ENCODE measurements at regions not wholly inside any gene's neighbourhood (a gene's known extent, or its start where the extent isn't known, plus 50 kb on each side); places are given as distances from the start of the nearest gene placed in this dataset.
"Not testable (repeated sequence)": the region's sequence is repeated elsewhere in the genome, so short reads cannot be mapped to it uniquely, and the experiment has no call there.

DNA sequence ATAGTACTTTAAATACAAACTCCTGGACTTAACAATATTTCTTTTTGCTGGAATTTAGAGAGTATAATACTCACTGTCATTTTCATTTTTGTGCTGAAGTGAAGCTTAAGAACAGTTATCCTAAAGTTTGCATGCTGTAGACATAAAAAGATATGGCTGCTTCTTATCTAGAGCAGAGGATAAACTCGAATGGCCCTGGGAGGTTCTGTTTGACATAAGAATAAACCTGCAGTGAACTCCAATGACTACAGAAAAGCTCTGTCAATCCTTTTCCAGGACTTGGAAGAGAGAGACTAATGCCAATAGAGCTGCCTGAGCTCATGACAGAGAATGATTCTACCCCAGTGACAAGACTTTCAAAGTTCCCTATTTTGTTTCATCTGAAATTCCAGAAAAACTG lies 1017.8 kb upstream of the MIR17HG start:
- ATAC-seq (no peak), DNase-seq (no peak)
- H3K36me3 Mint-ChIP-seq = no peaks in the 10 kb centered on the region
- no peak overlapping the region for H3K27ac Mint-ChIP-seq
- POLR2A ChIA-PET = no interaction called here
- H3K4me3 Mint-ChIP-seq = no peak overlapping the region
- H3K4me1 Mint-ChIP-seq = no peaks in the 10 kb centered on the region
- no peaks in the 10 kb centered on the region for H3K27me3 Mint-ChIP-seq
- peaks cover 0 to 8% (median 0%) of the 10 kb centered on the region in 9 donors for H3K9me3 Mint-ChIP-seq

- POLR2A ChIA-PET = no interaction called here
- DNase-seq (no peak), ATAC-seq (no peak)
- Mint-ChIP-seq H3K9me3 (peaks cover 0 to 15% (median 0%) of the 10 kb centered on the region in 9 donors), H3K4me1 (no peaks in the 10 kb centered on the region), H3K27me3 (no peaks in the 10 kb centered on the region), H3K27ac (no peak overlapping the region), H3K4me3 (no peak overlapping the region), H3K36me3 (no peaks in the 10 kb centered on the region)
These were observed 1015.5 kb upstream of the MIR17HG start for GRCh38 chr13:90331974-90332373.

DNA sequence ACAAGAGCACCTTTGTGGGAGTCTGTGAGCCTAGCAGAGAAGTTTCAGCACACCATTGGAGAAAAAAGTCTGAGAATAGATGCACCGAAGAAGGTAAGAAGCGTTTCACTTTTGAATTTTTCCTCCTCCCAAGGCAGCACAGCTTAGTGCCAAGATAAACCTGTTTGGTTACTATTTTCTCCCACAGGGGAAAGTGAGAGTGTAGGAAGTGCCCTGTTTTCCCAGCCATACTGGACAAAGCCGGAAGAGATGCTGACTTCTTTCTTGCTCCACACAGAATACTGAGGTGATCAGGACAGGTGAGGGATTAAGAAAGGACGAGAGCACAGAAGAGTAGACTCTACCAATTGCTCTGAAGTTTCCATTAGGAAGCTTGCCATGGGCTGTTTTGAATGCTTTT lies 1011.0 kb upstream of the MIR17HG start:
- Mint-ChIP-seq H3K4me1 (no peaks in the 10 kb centered on the region), H3K36me3 (no peaks in the 10 kb centered on the region), H3K9me3 (peaks cover under 1 to 32% (median 10%) of the 10 kb centered on the region in 9 donors), H3K4me3 (no peak overlapping the region), H3K27me3 (no peaks in the 10 kb centered on the region), H3K27ac (no peak overlapping the region)
- DNase-seq (no peak), ATAC-seq (no peak)
- POLR2A ChIA-PET = no interaction called here

GRCh38 chr13:90341348-90341747 lies 1006.1 kb upstream of the MIR17HG start:
- POLR2A ChIA-PET, DNase-seq, H3K4me3 Mint-ChIP-seq, ATAC-seq, H3K27me3 Mint-ChIP-seq, H3K27ac Mint-ChIP-seq, H3K4me1 Mint-ChIP-seq, H3K36me3 Mint-ChIP-seq: not testable (repeated sequence)
- H3K9me3 Mint-ChIP-seq = peaks cover 4 to 53% (median 11%) of the 10 kb centered on the region in 9 donors

DNA sequence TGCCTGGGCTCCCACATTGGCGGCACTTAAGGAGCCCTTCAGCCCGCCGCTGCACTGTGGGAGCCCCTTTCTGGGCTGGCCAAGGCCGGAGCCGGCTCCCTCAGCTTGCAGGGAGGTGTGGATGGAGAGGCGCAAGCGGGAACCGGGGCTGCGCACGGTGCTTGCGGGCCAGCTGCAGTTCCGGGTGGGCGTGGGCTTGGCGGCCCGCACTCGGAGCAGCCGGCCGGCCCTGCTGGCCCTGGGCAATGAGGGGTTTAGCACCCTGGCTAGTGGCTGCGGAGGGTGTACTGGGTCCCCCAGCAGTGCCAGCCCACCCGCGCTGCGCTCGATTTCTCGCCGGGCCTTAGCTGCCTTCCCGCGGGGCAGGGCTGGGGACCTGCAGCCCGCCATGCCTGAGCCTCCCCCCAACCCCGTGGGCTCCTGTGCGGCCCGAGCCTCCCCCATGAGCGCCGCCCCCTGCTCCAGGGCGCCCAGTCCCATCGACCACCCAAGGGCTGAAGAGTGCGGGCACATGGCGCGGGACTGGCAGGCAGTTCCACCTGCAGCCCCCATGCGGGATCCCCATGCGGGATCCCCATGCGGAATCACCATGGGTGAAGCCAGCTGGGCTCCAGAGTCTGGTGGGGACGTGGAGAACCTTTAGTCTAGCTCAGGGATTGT lies 998.9 kb upstream of the MIR17HG start:
- ATAC-seq, DNase-seq, H3K36me3 Mint-ChIP-seq, H3K27ac Mint-ChIP-seq, POLR2A ChIA-PET, H3K4me1 Mint-ChIP-seq, H3K4me3 Mint-ChIP-seq, H3K27me3 Mint-ChIP-seq: not testable (repeated sequence)
- H3K9me3 Mint-ChIP-seq = peaks cover 0 to 24% (median 8%) of the 10 kb centered on the region in 9 donors

DNA sequence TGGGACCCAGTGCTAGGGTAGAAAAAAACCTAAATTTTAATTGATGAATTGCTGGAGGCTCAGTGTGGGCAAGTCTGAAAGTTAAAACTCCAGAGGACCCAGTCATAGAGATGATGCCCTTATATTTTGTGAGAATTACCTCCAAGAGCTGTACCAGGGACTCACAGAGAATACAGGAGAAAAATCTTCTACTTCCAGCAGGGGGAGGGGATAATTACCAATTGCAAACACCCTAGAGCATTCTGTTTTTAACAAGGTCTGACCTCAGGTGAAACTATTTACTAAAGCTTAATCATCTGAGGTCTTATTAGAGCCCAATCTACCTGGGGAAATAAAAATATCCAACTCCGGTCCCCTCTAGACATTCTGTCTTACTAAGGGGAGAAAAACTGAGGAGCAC lies 994.7 kb upstream of the MIR17HG start:
- Mint-ChIP-seq H3K27ac (no peak overlapping the region), H3K27me3 (no peaks in the 10 kb centered on the region)
- POLR2A ChIA-PET = no interaction called here

DNA sequence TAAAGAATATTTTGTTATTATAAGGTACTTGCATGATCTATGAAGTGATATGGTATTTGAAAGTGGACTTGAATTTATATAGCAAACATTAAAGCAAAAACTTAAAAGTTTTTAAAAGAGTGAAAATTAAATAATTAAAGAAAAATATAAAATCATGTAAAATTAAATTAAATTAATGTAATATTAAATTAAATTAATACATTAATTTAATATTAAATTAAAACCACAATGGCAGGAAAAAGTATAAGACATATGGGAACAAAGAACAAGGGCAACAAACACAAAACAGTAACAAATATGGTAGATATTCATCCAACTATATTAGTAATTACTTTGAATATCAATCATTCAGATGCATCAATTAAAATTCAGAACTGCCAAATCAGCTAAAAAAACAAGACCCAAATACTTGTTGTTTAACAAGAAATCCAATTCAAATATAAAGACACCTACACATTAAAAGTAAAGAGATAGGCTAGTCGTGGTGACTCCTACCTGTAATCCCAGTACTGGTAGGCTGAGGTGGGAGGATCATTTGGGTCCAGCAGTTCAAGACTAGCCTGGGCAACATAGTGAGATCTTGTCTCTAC lies 992.2 kb upstream of the MIR17HG start:
- H3K4me3 Mint-ChIP-seq = no peak overlapping the region
- ATAC-seq (no peak), DNase-seq (no peak)
- peaks cover 0 to 22% (median 7%) of the 10 kb centered on the region in 9 donors for H3K9me3 Mint-ChIP-seq
- POLR2A ChIA-PET = no interaction called here
- H3K4me1 Mint-ChIP-seq = no peaks in the 10 kb centered on the region
- H3K27ac Mint-ChIP-seq = no peak overlapping the region
- H3K27me3 Mint-ChIP-seq = no peaks in the 10 kb centered on the region
- no peaks in the 10 kb centered on the region for H3K36me3 Mint-ChIP-seq

More for the DNA sequence above, 994.7 kb upstream of the MIR17HG start:
- Mint-ChIP-seq H3K36me3 (no peaks in the 10 kb centered on the region), H3K4me1 (no peaks in the 10 kb centered on the region), H3K9me3 (peaks cover 0 to 22% (median 8%) of the 10 kb centered on the region in 9 donors), H3K4me3 (no peak overlapping the region)
- DNase-seq = no peak
- no peak for ATAC-seq

DNA sequence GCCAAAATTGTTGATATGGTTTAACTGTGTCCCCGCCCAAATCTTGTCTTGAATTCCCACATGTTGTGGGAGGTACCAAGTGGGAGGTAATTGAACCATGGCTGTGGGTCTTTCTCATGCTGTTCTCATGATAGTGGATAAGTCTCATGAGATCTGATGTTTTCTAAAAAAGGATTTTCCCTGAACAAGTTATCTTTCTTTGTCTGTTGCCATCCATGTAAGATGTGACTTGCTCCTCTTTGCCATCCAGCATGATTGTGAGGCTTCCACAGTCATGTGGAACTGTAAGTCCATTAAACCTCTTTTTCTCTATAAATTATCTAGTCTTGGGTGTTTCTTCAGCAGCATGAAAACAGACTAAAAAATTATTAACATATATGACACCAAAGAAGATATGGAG lies 986.7 kb upstream of the MIR17HG start:
- Mint-ChIP-seq H3K9me3 (peaks cover 3 to 25% (median 7%) of the 10 kb centered on the region in 9 donors), H3K4me3 (no peak overlapping the region), H3K27me3 (no peaks in the 10 kb centered on the region), H3K36me3 (no peaks in the 10 kb centered on the region), H3K27ac (no peak overlapping the region), H3K4me1 (no peaks in the 10 kb centered on the region)
- ATAC-seq (no peak), DNase-seq (no peak)
- POLR2A ChIA-PET = no interaction called here

DNA sequence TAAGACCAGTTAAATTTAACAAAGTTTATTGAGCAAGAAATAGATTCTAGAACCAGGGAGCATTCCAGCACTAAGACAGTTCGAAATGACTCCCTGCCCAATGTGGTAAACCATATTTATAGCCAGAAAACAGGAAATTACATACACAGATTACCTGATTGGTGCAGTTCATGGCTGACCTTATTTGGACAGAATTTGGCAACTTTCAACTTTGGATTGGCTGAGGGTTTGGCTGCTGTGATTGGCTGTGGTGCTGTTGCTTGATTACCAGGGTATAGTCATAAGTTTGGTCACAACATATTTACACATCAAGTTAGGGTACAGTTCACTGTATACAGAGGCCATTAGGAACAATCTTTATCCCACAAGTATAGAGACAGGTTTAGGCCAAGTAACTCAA lies 984.8 kb upstream of the MIR17HG start:
- Mint-ChIP-seq H3K36me3 (no peaks in the 10 kb centered on the region), H3K4me3 (no peak overlapping the region), H3K4me1 (no peaks in the 10 kb centered on the region), H3K27me3 (no peaks in the 10 kb centered on the region), H3K9me3 (peaks cover 3 to 24% (median 9%) of the 10 kb centered on the region in 9 donors), H3K27ac (no peak overlapping the region)
- ATAC-seq (no peak), DNase-seq (no peak)
- POLR2A ChIA-PET = no interaction called here

- DNase-seq (no peak), ATAC-seq (no peak)
- Mint-ChIP-seq H3K9me3 (peaks cover 0 to 24% (median 9%) of the 10 kb centered on the region in 9 donors), H3K36me3 (no peaks in the 10 kb centered on the region), H3K27me3 (no peaks in the 10 kb centered on the region), H3K4me1 (no peaks in the 10 kb centered on the region), H3K4me3 (no peak overlapping the region), H3K27ac (no peak overlapping the region)
- POLR2A ChIA-PET = no interaction called here
These were observed 982.4 kb upstream of the MIR17HG start for GRCh38 chr13:90365130-90365529.

DNA sequence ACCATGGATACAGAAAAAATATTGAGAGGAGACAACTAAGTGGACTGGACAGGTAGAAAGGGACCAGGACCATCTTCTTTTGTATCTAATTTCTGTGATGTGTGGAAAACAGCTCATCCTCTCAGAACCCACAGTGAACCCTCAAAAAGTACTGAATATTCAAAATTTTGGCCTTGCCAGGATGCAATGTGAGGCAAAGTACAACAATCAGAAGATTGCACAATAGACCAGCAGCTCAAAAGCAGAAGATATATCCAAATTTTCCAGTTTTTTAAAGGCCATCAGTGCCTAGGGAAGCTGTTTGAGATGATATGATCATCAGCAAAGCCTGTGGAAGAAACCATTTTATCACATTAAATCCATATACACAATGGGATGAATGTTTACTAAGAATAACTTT lies 973.3 kb upstream of the MIR17HG start:
- ATAC-seq (no peak), DNase-seq (no peak)
- no peaks in the 10 kb centered on the region for H3K36me3 Mint-ChIP-seq
- no peaks in the 10 kb centered on the region for H3K4me1 Mint-ChIP-seq
- POLR2A ChIA-PET = no interaction called here
- no peak overlapping the region for H3K4me3 Mint-ChIP-seq
- H3K9me3 Mint-ChIP-seq = peaks cover 0 to 19% (median 7%) of the 10 kb centered on the region in 9 donors
- no peak overlapping the region for H3K27ac Mint-ChIP-seq
- no peaks in the 10 kb centered on the region for H3K27me3 Mint-ChIP-seq

DNA sequence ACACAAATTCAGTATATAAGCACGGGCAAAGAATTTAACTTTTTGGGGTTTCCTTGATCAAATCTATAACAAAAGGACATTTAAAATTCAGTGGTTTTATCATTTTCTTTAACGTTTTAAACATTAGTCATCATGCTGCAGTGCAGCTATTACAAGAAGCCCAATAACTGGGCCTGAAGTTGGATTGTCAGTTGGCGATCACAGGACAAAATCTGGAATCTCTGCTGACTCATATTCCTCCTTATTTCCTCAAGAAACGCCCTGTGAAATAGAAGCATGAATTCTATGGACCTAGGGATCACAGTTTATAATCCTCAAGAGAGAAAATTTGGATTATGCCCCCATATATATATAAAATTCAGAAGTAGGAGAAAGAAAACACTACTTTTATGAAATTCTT lies 971.6 kb upstream of the MIR17HG start:
- Mint-ChIP-seq H3K36me3 (no peaks in the 10 kb centered on the region), H3K27ac (no peak overlapping the region), H3K27me3 (no peaks in the 10 kb centered on the region), H3K4me1 (no peaks in the 10 kb centered on the region), H3K4me3 (no peak overlapping the region), H3K9me3 (peaks cover 3 to 24% (median 7%) of the 10 kb centered on the region in 9 donors)
- POLR2A ChIA-PET = no interaction called here
- DNase-seq = no peak
- no peak for ATAC-seq

DNA sequence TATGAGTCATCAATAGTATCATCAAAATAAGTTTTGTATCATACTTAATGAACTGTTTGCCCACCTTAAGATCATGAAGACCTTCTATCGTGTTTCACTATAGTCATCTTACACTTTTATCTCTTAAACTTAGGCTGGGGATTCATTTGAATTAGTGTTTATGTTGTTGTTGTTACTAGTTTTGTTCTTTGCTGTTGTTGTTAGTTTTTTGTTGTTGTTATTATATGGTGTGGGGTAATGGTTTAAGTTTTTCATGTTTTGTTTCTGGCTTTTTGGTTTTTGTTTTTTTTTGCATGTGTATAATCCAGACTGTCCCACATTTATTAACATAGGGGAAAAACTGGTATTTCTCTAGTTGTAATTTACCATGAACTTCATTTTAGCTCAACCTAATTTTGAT lies 965.1 kb upstream of the MIR17HG start:
- Mint-ChIP-seq H3K9me3 (peaks cover 0 to 24% (median 6%) of the 10 kb centered on the region in 9 donors), H3K4me1 (no peaks in the 10 kb centered on the region), H3K27me3 (no peaks in the 10 kb centered on the region), H3K4me3 (no peak overlapping the region), H3K36me3 (no peaks in the 10 kb centered on the region), H3K27ac (peak overlapping the region in 1 of 10 donors; percentile 37)
- POLR2A ChIA-PET = no interaction called here
- DNase-seq (no peak), ATAC-seq (no peak)

Data from naive thymus-derived CD8-positive, alpha-beta T cell (primary cell).